Naive thymus-derived CD4-positive, alpha-beta T cell (primary cell): ENCODE measurements at regions not wholly inside any gene's neighbourhood (a gene's known extent, or its start where the extent isn't known, plus 50 kb on each side); places are given as distances from the start of the nearest gene placed in this dataset.

Experiments
- ATAC-seq: fragments of 150-1000 bp; cut with Tn5 transposase; 2 replicates; pipeline ENCODE4 v1.10.0; 2021; ENCODE audit warnings: mild to moderate bottlenecking, moderate library complexity
- CTCF ChIA-PET: fragments of 350-600 bp; sonication (Branson Sonifier 250); formaldehyde crosslinking; loops from one replicate; lab custom pipeline; 2021; ENCODE audit warnings: antibody characterized with exemption; lab: Charles Lee
- POLR2A ChIA-PET: fragments of 350-600 bp; sonication (Branson Sonifier 250); formaldehyde crosslinking; loops from one replicate; lab custom pipeline; 2021; ENCODE audit warnings: antibody characterized with exemption, inconsistent platforms; lab: Charles Lee
- DNase-seq, 9 donors: peaks; one replicate each; pipeline versions ENCODE4 v3.0.0 to v3.0.0-alpha.2; 2020 to 2022; ENCODE audit warnings: mixed read lengths in 1 of 9
- H3K27ac ChIP-seq: one replicate; pipeline ENCODE4 v1.7.0; 2013; ENCODE audit warnings: mild to moderate bottlenecking, low read depth, low read length, moderate library complexity
- H3K27me3 ChIP-seq, 2 donors: one replicate each; pipeline ENCODE4 v1.7.0; 2013; ENCODE audit warnings: low read length in 2 of 2, mild to moderate bottlenecking in 2 of 2, moderate library complexity in 2 of 2; ENCODE audit not compliant: control insufficient read depth in 2 of 2, insufficient read depth in 2 of 2
- H3K36me3 ChIP-seq, 3 experiments: 1 replicate in 2 of 3; 2 replicates in 1 of 3; pipeline ENCODE4 v1.7.0; 2013; ENCODE audit warnings: low read length in 3 of 3, mild to moderate bottlenecking in 3 of 3, moderate library complexity in 1 of 3; ENCODE audit not compliant: insufficient read depth in 3 of 3, control insufficient read depth in 2 of 3
- H3K4me1 ChIP-seq, 2 donors: one replicate each; pipeline ENCODE4 v1.7.0; 2013; ENCODE audit warnings: low read length in 2 of 2, mild to moderate bottlenecking in 2 of 2, moderate library complexity in 1 of 2; ENCODE audit not compliant: control insufficient read depth in 2 of 2, insufficient read depth in 2 of 2
- H3K4me3 ChIP-seq: 2 replicates; pipeline ENCODE4 v1.7.0; 2013; ENCODE audit warnings: mild to moderate bottlenecking, low read length
- H3K9me3 ChIP-seq, 3 experiments: 1 replicate in 2 of 3; 2 replicates in 1 of 3; pipeline ENCODE4 v1.7.0; 2013; ENCODE audit warnings: low read length in 3 of 3; ENCODE audit not compliant: control insufficient read depth in 2 of 3
- H3K27ac Mint-ChIP-seq, 9 donors: one replicate each; pipeline ENCODE4 v1.8.0; 2020 to 2022; ENCODE audit warnings: mixed read lengths in 9 of 9, mild to moderate bottlenecking in 8 of 9, moderate library complexity in 5 of 9, inconsistent platforms in 2 of 9
- H3K27me3 Mint-ChIP-seq, 5 donors: one replicate each; pipeline ENCODE4 v1.8.0; 2021 to 2022; ENCODE audit warnings: mixed read lengths in 5 of 5, mild to moderate bottlenecking in 1 of 5
- H3K36me3 Mint-ChIP-seq, 5 donors: one replicate each; pipeline ENCODE4 v1.8.0; 2020 to 2022; ENCODE audit warnings: mixed read lengths in 5 of 5, mild to moderate bottlenecking in 3 of 5, inconsistent platforms in 1 of 5
- H3K4me1 Mint-ChIP-seq, 7 donors: one replicate each; pipeline ENCODE4 v1.8.0; 2020 to 2022; ENCODE audit warnings: mixed read lengths in 7 of 7, mild to moderate bottlenecking in 3 of 7, inconsistent platforms in 1 of 7
- H3K4me3 Mint-ChIP-seq, 10 donors: one replicate each; pipeline ENCODE4 v1.8.0; 2020 to 2022; ENCODE audit warnings: mild to moderate bottlenecking in 10 of 10, mixed read lengths in 10 of 10, moderate library complexity in 6 of 10, inconsistent platforms in 2 of 10
- H3K9me3 Mint-ChIP-seq, 11 donors: one replicate each; pipeline ENCODE4 v1.8.0; 2020 to 2022; ENCODE audit warnings: mixed read lengths in 11 of 11, mild to moderate bottlenecking in 4 of 11, inconsistent platforms in 1 of 11, moderate library complexity in 1 of 11
- intact Hi-C, 2 donors: fragments of 100-400 bp; cut with micrococcal nuclease; formaldehyde crosslinking; loops; one replicate each; pipeline ENCODE4 v1.15.1; 2023

GRCh38 chrX:1011691-1012283, 200.7 kb downstream of the CRLF2 start:
- H3K4me1 ChIP-seq: no peaks in the 10 kb centered on the region
- H3K9me3 ChIP-seq: no peaks in the 10 kb centered on the region
- peaks cover 0 to 4% (median 0%) of the 10 kb centered on the region in 7 donors for H3K4me1 Mint-ChIP-seq
- ChIA-PET CTCF (no interaction called here), POLR2A (no interaction called here)
- no peak overlapping the region for H3K4me3 Mint-ChIP-seq
- intact Hi-C loops: loop anchor here in 1 of 2 donors (5.0 to 10.0 kb wide), 4 partner anchors 63 to 439 kb away; no protein-coding TSS in a partner anchor
- H3K27ac Mint-ChIP-seq: peak overlapping the region in 2 of 9 donors; percentile 61 to 81
- DNase-seq (peak in 3 of 9 donors; percentile 18 to 54 (median 41)), ATAC-seq (no peak)
- H3K4me3 ChIP-seq: no peak overlapping the region
- no peaks in the 10 kb centered on the region for H3K36me3 ChIP-seq
- no peak overlapping the region for H3K27ac ChIP-seq
- peaks cover 0 to 3% (median 0%) of the 10 kb centered on the region in 5 donors for H3K36me3 Mint-ChIP-seq
- no peaks in the 10 kb centered on the region for H3K27me3 ChIP-seq
- peaks cover 0 to 5% (median 0%) of the 10 kb centered on the region in 11 donors for H3K9me3 Mint-ChIP-seq
- no peaks in the 10 kb centered on the region for H3K27me3 Mint-ChIP-seq

- H3K27me3 ChIP-seq: no peaks in the 10 kb centered on the region
- no peaks in the 10 kb centered on the region for H3K9me3 ChIP-seq
- POLR2A ChIA-PET: no interaction called here
- Mint-ChIP-seq H3K4me3 (no peak overlapping the region), H3K27ac (peak overlapping the region in 1 of 9 donors; percentile 51), H3K36me3 (peaks cover 0 to 3% (median 0%) of the 10 kb centered on the region in 5 donors), H3K4me1 (peaks cover 0 to 4% (median 0%) of the 10 kb centered on the region in 7 donors), H3K27me3 (no peaks in the 10 kb centered on the region), H3K9me3 (peaks cover 0 to 5% (median 0%) of the 10 kb centered on the region in 11 donors)
- no peak for DNase-seq
- ATAC-seq: no peak
- H3K27ac ChIP-seq: no peak overlapping the region
- CTCF ChIA-PET: no interaction called here
- intact Hi-C loops: loop anchor here in 1 of 2 donors (5.0 to 10.0 kb wide), 4 partner anchors 65 to 437 kb away; no protein-coding TSS in a partner anchor
- H3K36me3 ChIP-seq: no peaks in the 10 kb centered on the region
- no peak overlapping the region for H3K4me3 ChIP-seq
- H3K4me1 ChIP-seq: no peaks in the 10 kb centered on the region
Measured at GRCh38 chrX:1009771-1010170, 202.7 kb downstream of the CRLF2 start.

GRCh38 chrX:1006156-1006730, 206.2 kb downstream of the CRLF2 start:
- ChIA-PET CTCF (no interaction called here), POLR2A (no interaction called here)
- Mint-ChIP-seq H3K4me3 (no peak overlapping the region), H3K4me1 (peaks cover 0 to 4% (median 0%) of the 10 kb centered on the region in 7 donors), H3K36me3 (no peaks in the 10 kb centered on the region), H3K27ac (no peak overlapping the region), H3K27me3 (no peaks in the 10 kb centered on the region), H3K9me3 (no peaks in the 10 kb centered on the region)
- no peaks in the 10 kb centered on the region for H3K27me3 ChIP-seq
- no peaks in the 10 kb centered on the region for H3K9me3 ChIP-seq
- H3K4me3 ChIP-seq: no peak overlapping the region
- DNase-seq (no peak), ATAC-seq (no peak)
- intact Hi-C loops: no loop called here
- no peaks in the 10 kb centered on the region for H3K36me3 ChIP-seq
- H3K27ac ChIP-seq: no peak overlapping the region
- H3K4me1 ChIP-seq: no peaks in the 10 kb centered on the region

GRCh38 chrX:1002611-1003010, 209.8 kb downstream of the CRLF2 start:
- Mint-ChIP-seq H3K4me3 (no peak overlapping the region), H3K9me3 (no peaks in the 10 kb centered on the region)
- CTCF ChIA-PET: no interaction called here

GRCh38 chrX:997631-998137, 214.8 kb downstream of the CRLF2 start:
- no peak overlapping the region for H3K4me3 Mint-ChIP-seq
- no peak overlapping the region for H3K27ac Mint-ChIP-seq
- no peak overlapping the region for H3K4me3 ChIP-seq
- no peaks in the 10 kb centered on the region for H3K36me3 ChIP-seq
- no peaks in the 10 kb centered on the region for H3K4me1 ChIP-seq
- no peaks in the 10 kb centered on the region for H3K27me3 Mint-ChIP-seq
- peaks cover 0 to 3% (median 0%) of the 10 kb centered on the region in 3 experiments for H3K9me3 ChIP-seq
- DNase-seq: no peak
- H3K9me3 Mint-ChIP-seq: peaks cover 0 to 14% (median 7%) of the 10 kb centered on the region in 11 donors
- intact Hi-C loops: no loop called here
- peaks cover 0 to 13% (median 4%) of the 10 kb centered on the region in 5 donors for H3K36me3 Mint-ChIP-seq
- H3K27me3 ChIP-seq: no peaks in the 10 kb centered on the region
- no peaks in the 10 kb centered on the region for H3K4me1 Mint-ChIP-seq
- no peak for ATAC-seq
- no peak overlapping the region for H3K27ac ChIP-seq
- ChIA-PET CTCF (no interaction called here), POLR2A (no interaction called here)

More at GRCh38 chrX:1002611-1003010, 209.8 kb downstream of the CRLF2 start:
- DNase-seq (no peak), ATAC-seq (no peak)
- Mint-ChIP-seq H3K27ac (no peak overlapping the region), H3K36me3 (no peaks in the 10 kb centered on the region), H3K4me1 (no peaks in the 10 kb centered on the region), H3K27me3 (no peaks in the 10 kb centered on the region)
- Histone ChIP-seq H3K27ac (no peak overlapping the region), H3K9me3 (no peaks in the 10 kb centered on the region), H3K36me3 (no peaks in the 10 kb centered on the region), H3K4me3 (no peak overlapping the region), H3K4me1 (no peaks in the 10 kb centered on the region), H3K27me3 (no peaks in the 10 kb centered on the region)
- intact Hi-C loops: no loop called here
- POLR2A ChIA-PET: no interaction called here

- Mint-ChIP-seq H3K4me3 (no peak overlapping the region), H3K36me3 (peaks cover 0 to 15% (median 14%) of the 10 kb centered on the region in 5 donors), H3K27me3 (peaks cover 0 to 6% (median 0%) of the 10 kb centered on the region in 5 donors), H3K9me3 (peaks cover 0 to 28% (median 19%) of the 10 kb centered on the region in 11 donors), H3K4me1 (peaks cover 0 to 21% (median 11%) of the 10 kb centered on the region in 7 donors), H3K27ac (no peak overlapping the region)
- intact Hi-C loops: no loop called here
- Histone ChIP-seq H3K4me3 (no peak overlapping the region), H3K4me1 (no peaks in the 10 kb centered on the region), H3K27me3 (no peaks in the 10 kb centered on the region), H3K27ac (no peak overlapping the region), H3K36me3 (no peaks in the 10 kb centered on the region), H3K9me3 (peaks cover 0 to 3% (median 0%) of the 10 kb centered on the region in 3 experiments)
- ChIA-PET CTCF (no interaction called here), POLR2A (no interaction called here)
- ATAC-seq (no peak), DNase-seq (no peak)
Measured at GRCh38 chrX:994780-995179, 217.7 kb downstream of the CRLF2 start.
